ENCODE measurements at regions not wholly inside any gene's neighbourhood (a gene's known extent, or its start where the extent isn't known, plus 50 kb on each side); places are given as distances from the start of the nearest gene placed in this dataset.

- no peak for DNase-seq (ENCODE audit: low read depth, low spot score)
Measured at GRCh38 chr2:16125614-16126516, 185.5 kb downstream of the MYCN start.

- no peak for DNase-seq (ENCODE audit: low read depth, low spot score)
Measured at GRCh38 chr2:16124881-16125613, 184.7 kb downstream of the MYCN start.

GRCh38 chr2:16123856-16124780, 183.8 kb downstream of the MYCN start:
- no peak for DNase-seq (ENCODE audit: low read depth, low spot score)

GRCh38 chr2:16123421-16123820, 183.1 kb downstream of the MYCN start:
- DNase-seq (ENCODE audit: low read depth, low spot score) = no peak

GRCh38 chr2:16122556-16122955, 182.2 kb downstream of the MYCN start:
- DNase-seq (ENCODE audit: low read depth, low spot score) = no peak

- DNase-seq (ENCODE audit: low read depth, low spot score) = no peak
Measured at GRCh38 chr2:16121986-16122390, 181.6 kb downstream of the MYCN start.

- no peak for DNase-seq (ENCODE audit: low read depth, low spot score)
Measured at GRCh38 chr2:16121231-16121985, 181.1 kb downstream of the MYCN start.

GRCh38 chr2:16120591-16121180, 180.3 kb downstream of the MYCN start:
- DNase-seq (ENCODE audit: low read depth, low spot score) = no peak

- DNase-seq (ENCODE audit: low read depth, low spot score) = no peak
Measured at GRCh38 chr2:16119741-16120140, 179.4 kb downstream of the MYCN start.

- no peak for DNase-seq (ENCODE audit: low read depth, low spot score)
Measured at GRCh38 chr2:16118611-16119590, 178.6 kb downstream of the MYCN start.

GRCh38 chr2:16117791-16118610, 177.7 kb downstream of the MYCN start:
- no peak for DNase-seq (ENCODE audit: low read depth, low spot score)

- no peak for DNase-seq (ENCODE audit: low read depth, low spot score)
Measured at GRCh38 chr2:16117021-16117700, 176.8 kb downstream of the MYCN start.

GRCh38 chr2:16115881-16116830, 175.8 kb downstream of the MYCN start:
- DNase-seq (ENCODE audit: low read depth, low spot score) = no peak

- no peak for DNase-seq (ENCODE audit: low read depth, low spot score)
Measured at GRCh38 chr2:16115291-16115690, 174.9 kb downstream of the MYCN start.

- no peak for DNase-seq (ENCODE audit: low read depth, low spot score)
Measured at GRCh38 chr2:16114836-16115235, 174.5 kb downstream of the MYCN start.

GRCh38 chr2:16114070-16114469, 173.7 kb downstream of the MYCN start:
- no peak for DNase-seq (ENCODE audit: low read depth, low spot score)

GRCh38 chr2:16113568-16113967, 173.2 kb downstream of the MYCN start:
- DNase-seq (ENCODE audit: low read depth, low spot score) = no peak

All from activated naive CD8-positive, alpha-beta T cell treated with anti-CD3 and anti-CD28 coated beads, Interleukin-2, amount 50 U/mL, for 16 hours (primary cell).